Activated T-cell treated with anti-CD3 and anti-CD28 coated beads for 48 hours (primary cell): ENCODE measurements at regions not wholly inside any gene's neighbourhood (a gene's known extent, or its start where the extent isn't known, plus 50 kb on each side); places are given as distances from the start of the nearest gene placed in this dataset.

Source experiments
- DNase-seq: peaks from one replicate; pipeline ENCODE4 v3.0.0-alpha.2; 2020; ENCODE audit warnings: low read depth

DNA sequence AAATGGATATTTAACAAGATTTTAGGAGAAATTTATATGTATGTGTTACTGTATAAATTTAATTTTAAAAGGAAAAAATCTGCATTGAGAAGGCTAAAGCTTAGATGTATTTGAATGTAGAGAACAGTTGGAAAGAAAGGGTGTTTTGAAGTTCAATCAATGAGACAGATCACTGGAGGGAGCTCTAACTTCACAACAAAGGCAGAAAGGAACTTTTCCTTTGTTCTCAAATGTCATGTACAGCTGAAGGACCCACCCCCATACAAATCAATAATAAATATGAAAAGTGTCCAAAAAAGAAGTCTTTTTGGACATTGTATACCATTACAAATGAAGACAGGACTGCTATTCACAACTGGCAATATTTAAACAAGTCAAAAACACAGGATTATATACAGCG, 403.4 kb downstream of the DNAJB9 start:
- DNase-seq = no peak

DNA sequence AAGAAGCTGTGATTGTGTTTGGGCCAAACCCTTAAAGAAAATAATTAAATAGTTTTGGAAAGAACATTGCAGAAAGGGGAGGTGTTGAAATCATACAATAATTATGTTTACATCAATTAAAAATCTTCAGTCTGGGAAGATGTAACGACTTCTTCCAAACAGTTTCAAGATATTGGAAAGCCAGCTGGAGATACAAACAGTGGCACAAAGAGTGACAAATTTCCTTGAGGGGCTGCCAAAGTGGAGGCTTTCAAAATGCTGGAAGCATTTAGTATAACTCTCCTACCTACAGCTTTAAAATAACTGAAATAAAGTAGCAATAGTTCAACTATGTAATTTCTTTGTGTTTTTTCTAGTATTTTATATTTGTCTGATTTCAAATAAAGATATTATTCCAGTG, 405.0 kb downstream of the DNAJB9 start:
- no peak for DNase-seq

GRCh38 chr7:108985037-108985436, 415.4 kb downstream of the DNAJB9 start:
- DNase-seq = no peak

DNA sequence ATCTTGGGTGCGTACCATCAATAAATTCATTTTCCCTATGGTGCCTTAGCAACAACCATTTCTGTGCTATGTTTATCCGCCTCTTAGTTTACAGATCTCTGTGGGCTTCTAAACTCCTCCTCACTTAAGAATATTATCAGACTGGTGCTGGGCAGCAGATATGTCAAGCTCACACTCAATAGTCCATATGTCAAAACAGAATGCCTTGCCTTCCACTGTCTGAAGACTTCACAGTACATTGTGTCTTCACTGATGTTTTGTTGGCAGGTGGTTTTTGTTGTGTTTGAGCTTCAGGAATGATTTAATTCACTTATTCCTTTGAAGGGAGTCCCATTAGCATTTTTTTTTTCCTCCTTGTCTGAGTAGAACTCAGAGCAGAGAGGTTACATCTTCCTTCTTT, 419.6 kb downstream of the DNAJB9 start:
- DNase-seq = no peak

GRCh38 chr7:108997480-108997879, 427.8 kb downstream of the DNAJB9 start:
- no peak for DNase-seq

- DNase-seq = no peak
Measured at GRCh38 chr7:109003742-109004141, 434.1 kb downstream of the DNAJB9 start.

- DNase-seq = no peak
Measured at GRCh38 chr7:109009636-109010035, 440.0 kb downstream of the DNAJB9 start.

- DNase-seq = no peak
Measured at GRCh38 chr7:109020251-109020650, 450.6 kb downstream of the DNAJB9 start.

DNA sequence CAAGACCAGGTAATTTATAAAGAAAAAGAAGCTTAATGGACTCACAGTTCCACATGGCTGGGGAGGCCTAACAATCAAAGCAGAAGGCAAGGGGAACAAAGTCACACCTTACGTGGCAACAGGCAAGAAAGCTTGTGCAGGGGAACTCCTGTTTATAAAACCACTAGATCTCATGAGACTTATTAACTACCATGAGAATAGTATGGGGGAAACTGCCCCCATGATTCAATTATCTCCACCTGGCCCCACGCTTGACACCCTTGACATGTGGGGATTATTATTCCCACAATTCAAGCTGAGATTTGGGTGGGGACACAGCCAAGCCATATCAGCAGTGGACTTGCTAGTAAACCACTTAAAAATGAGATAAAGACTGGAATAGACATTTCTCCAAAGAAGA, 451.7 kb downstream of the DNAJB9 start:
- DNase-seq = no peak

DNA sequence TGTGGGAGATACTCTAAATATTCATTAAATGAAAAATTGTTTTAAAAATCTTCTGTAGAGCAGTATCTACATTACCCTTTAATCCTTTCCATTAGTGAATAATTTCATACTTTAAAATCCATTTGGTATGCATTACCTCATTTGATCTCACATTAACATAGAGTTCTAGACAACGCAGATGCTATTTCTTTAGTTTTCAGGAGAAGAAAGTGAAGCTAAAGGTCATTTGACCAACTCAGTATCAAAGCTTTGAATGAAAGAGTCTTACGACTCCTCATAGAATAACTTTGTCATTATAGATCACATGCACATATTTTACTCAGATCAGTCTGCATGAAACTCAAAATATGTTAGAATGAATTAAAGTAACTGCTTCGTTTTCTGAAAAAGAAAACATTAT, 460.2 kb downstream of the DNAJB9 start:
- no peak for DNase-seq

- DNase-seq = no peak
Measured at GRCh38 chr7:109044691-109045090, 475.0 kb downstream of the DNAJB9 start.

GRCh38 chr7:109049366-109049765, 479.7 kb downstream of the DNAJB9 start:
- no peak for DNase-seq

- no peak for DNase-seq
Measured at GRCh38 chr7:109059089-109059488, 489.4 kb downstream of the DNAJB9 start.

DNA sequence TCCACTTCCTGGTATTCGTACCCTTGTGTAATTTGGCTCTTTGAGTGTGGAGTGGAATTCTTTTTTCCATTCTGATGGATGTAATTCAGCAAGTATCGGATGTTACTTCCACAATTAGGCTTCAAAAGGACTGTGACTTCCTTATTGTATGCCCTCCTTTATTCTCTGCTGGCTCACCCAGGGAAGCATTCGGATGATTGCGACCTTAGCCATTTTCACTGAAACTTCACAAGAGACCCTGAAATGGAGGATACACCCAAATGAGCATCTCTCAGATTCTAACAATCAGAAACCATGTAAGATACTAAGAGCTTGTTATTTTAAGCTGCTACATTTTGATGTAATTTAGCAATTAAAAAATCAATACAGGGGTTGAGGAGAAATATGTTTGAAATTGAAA, 493.1 kb downstream of the DNAJB9 start:
- no peak for DNase-seq

- DNase-seq = no peak
Measured at GRCh38 chr7:109073543-109073942, 503.9 kb downstream of the DNAJB9 start.

- DNase-seq = no peak
Measured at GRCh38 chr7:109076396-109076972, 506.8 kb downstream of the DNAJB9 start.

DNA sequence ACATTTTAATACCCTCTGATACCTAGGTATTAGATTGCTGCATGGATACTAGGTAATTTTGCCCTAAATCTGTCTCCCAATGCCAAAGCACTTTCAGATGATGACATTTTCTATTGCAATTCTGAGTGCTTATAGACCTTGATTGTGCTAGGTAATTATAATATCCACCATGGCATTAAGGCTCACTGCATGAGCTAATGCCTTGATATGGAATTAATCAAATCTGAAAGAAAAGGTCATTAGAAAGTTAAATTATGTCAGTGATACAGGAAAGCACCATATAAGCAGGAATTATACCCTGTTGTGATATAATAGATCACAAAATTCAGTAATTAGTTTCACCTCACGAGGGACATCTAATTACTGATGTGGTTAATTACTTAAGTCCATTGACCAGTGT, 521.4 kb downstream of the DNAJB9 start:
- no peak for DNase-seq

DNA sequence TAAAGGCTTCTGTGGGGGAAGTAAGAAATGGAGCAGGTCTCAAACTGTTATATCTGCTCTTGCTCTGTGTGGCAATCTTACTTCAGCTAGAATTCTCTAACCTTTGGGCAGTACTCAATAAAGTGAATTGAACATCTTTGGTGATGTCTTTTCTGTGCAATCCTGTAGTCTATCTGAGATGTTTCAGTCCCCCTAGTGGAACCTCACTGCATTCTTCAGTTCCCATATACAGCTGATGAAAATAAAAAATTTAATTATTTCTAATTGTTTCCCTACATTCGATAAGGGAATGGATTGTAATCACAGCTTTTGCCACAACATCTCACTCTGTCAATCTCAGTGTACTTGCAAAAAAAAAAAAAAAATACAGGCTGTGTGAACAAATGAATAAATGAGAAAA, 522.6 kb downstream of the DNAJB9 start:
- no peak for DNase-seq

GRCh38 chr7:109101332-109101731, 531.7 kb downstream of the DNAJB9 start:
- no peak for DNase-seq

- DNase-seq = no peak
Measured at GRCh38 chr7:109109558-109109957, 539.9 kb downstream of the DNAJB9 start.

DNA sequence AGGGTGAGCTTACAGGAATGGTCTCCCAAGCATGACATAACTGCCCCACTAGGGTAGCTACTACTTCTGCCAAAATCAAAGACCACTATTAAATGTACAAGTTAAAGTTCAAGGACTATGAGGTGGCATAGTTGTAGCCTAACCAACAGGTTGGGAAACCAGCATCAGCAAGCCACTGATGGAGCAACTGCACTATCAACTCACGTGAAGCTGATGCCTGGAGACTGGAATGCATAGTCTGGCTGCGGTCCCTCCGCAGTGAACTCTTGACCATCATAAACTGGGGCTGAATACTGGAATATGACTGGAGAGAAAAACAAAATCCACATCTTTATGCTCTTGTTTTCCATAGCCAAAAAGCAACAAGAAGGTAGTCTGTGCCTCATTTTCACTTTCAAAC, 541.4 kb downstream of the DNAJB9 start:
- no peak for DNase-seq

GRCh38 chr7:109121599-109122300, 552.1 kb downstream of the DNAJB9 start:
- no peak for DNase-seq

- no peak for DNase-seq
Measured at GRCh38 chr7:109125001-109125400, 555.3 kb downstream of the DNAJB9 start.

- no peak for DNase-seq
Measured at GRCh38 chr7:109126404-109127050, 556.9 kb downstream of the DNAJB9 start.
